ENCODE measurements at regions not wholly inside any gene's neighbourhood (a gene's known extent, or its start where the extent isn't known, plus 50 kb on each side); places are given as distances from the start of the nearest gene placed in this dataset.

DNA sequence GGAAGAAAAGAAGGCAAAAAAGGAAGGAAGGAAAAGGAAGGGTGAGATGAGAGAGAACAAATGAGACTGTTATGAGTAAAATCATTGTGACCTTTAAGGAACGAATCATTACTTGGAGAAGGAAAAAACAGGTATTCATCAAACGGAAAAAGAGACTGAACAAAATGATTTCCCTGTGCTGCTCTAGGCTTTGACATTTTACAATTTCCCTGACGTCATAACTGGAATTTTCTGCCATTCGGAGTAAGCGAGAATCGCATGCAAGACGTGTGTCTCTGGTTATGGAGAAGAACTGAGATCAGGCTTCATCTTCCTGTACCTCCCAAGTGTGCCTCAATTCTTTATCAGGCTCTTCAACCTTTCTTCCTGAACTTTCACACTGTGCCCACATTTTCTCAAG lies 534.7 kb upstream of the KLHL29 start:
- no peak overlapping the region for H2AK9ac ChIP-seq (replicated peaks; ENCODE audit: low read depth, low read length, poor library complexity)
- no peak overlapping the region for H2BK15ac ChIP-seq (ENCODE audit: low read depth, low read length)
- no TSS peak for BruUV-seq (replicated peaks)
- H3K18ac ChIP-seq (ENCODE audit: low read depth, low read length), result no peak overlapping the region
- DNase-seq, result no peak
- H2AK5ac ChIP-seq (ENCODE audit: low read depth, low read length), result no peak overlapping the region
- H3K56ac ChIP-seq (ENCODE audit: extremely low read depth, insufficient read depth, low read length), result no peak overlapping the region
- intact Hi-C loops (cut with micrococcal nuclease) (no loop called here), in situ Hi-C loops (cut with MboI; ENCODE audit: low sequenced_read_pairs) (no loop called here), dilution Hi-C loops (cut with HindIII; ENCODE audit: low sequenced_read_pairs, unreplicated experiment) (no loop called here)
- H3K9me3 ChIP-seq (ENCODE audit: control insufficient read depth, insufficient read depth, low read length), result peaks cover 1% of the 10 kb centered on the region; the same call in 1 of the 2 replicates
- POLR2A ChIA-PET (ENCODE audit: unreplicated experiment), result no interaction called here
- 60% methylated on average over 1 of the region's 7 CpGs; no CpG with 5 or more reads in 1 of the 2 experiments for WGBS, 2 experiments (ENCODE audit: extremely low coverage in 2 of 2, insufficient read length in 1 of 2)
- H3K36me3 ChIP-seq (ENCODE audit: control insufficient read depth, insufficient read depth, low read length), result no peaks in the 10 kb centered on the region
- no peak overlapping the region for H3K4ac ChIP-seq (ENCODE audit: low read depth, low read length)
- no peaks in the 10 kb centered on the region for H4K20me1 ChIP-seq (ENCODE audit: insufficient read depth, low read length)
- H3K4me3 ChIP-seq (ENCODE audit: insufficient read depth, low read depth, low read length), result no peak overlapping the region
- no peak overlapping the region for H2AFZ ChIP-seq (replicated peaks; ENCODE audit: low read length, poor library complexity)
- H2BK20ac ChIP-seq (ENCODE audit: low read depth, low read length), result no peak overlapping the region
- H3K27ac ChIP-seq (ENCODE audit: insufficient read depth, low read length), result no peak overlapping the region
- H3K23ac ChIP-seq (ENCODE audit: low read depth, low read length), result no peak overlapping the region
- H4K5ac ChIP-seq (ENCODE audit: low read depth, low read length), result no peak overlapping the region
- ATAC-seq (ENCODE audit: low read depth), result no peak
- no peaks in the 10 kb centered on the region for H3K79me1 ChIP-seq (ENCODE audit: low read depth in 1 of 2, low read length in 2 of 2)
- TF ChIP-seq MAZ (IDR thresholded peaks at IDR 0.05; ENCODE audit: borderline replicate concordance, low read depth, low read length) (no peak), RAD21 (IDR thresholded peaks at IDR 0.05; ENCODE audit: low read length) (no peak), RCOR1 (IDR thresholded peaks at IDR 0.05; ENCODE audit: insufficient replicate concordance, low read length) (no peak), MXI1 (IDR thresholded peaks at IDR 0.05; ENCODE audit: borderline replicate concordance, low read depth, low read length) (no peak), POLR2A (IDR thresholded peaks at IDR 0.05; ENCODE audit: low read depth, low read length) (no peak), FOS (IDR thresholded peaks at IDR 0.05; ENCODE audit: low read depth, low read length) (no peak)
- TF ChIP-seq, protein P1, sequence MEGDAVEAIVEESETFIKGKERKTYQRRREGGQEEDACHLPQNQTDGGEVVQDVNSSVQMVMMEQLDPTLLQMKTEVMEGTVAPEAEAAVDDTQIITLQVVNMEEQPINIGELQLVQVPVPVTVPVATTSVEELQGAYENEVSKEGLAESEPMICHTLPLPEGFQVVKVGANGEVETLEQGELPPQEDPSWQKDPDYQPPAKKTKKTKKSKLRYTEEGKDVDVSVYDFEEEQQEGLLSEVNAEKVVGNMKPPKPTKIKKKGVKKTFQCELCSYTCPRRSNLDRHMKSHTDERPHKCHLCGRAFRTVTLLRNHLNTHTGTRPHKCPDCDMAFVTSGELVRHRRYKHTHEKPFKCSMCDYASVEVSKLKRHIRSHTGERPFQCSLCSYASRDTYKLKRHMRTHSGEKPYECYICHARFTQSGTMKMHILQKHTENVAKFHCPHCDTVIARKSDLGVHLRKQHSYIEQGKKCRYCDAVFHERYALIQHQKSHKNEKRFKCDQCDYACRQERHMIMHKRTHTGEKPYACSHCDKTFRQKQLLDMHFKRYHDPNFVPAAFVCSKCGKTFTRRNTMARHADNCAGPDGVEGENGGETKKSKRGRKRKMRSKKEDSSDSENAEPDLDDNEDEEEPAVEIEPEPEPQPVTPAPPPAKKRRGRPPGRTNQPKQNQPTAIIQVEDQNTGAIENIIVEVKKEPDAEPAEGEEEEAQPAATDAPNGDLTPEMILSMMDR (conservative IDR thresholded peaks at IDR 0.05; ENCODE audit: low read depth, low read length), result no peak
- TF ChIP-seq, protein P2, sequence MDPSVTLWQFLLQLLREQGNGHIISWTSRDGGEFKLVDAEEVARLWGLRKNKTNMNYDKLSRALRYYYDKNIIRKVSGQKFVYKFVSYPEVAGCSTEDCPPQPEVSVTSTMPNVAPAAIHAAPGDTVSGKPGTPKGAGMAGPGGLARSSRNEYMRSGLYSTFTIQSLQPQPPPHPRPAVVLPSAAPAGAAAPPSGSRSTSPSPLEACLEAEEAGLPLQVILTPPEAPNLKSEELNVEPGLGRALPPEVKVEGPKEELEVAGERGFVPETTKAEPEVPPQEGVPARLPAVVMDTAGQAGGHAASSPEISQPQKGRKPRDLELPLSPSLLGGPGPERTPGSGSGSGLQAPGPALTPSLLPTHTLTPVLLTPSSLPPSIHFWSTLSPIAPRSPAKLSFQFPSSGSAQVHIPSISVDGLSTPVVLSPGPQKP (IDR thresholded peaks at IDR 0.05; ENCODE audit: borderline replicate concordance, low read depth, low read length), result no peak
- H3K9ac ChIP-seq (ENCODE audit: low read depth, low read length), result no peak overlapping the region
- H4K91ac ChIP-seq (ENCODE audit: insufficient read depth, low read depth, low read length), result no peak overlapping the region
- no peak overlapping the region for H3K4me2 ChIP-seq (ENCODE audit: low read depth, low read length)
- H3K14ac ChIP-seq (replicated peaks; ENCODE audit: low read depth, low read length), result no peak overlapping the region
- H3K27me3 ChIP-seq (ENCODE audit: control insufficient read depth, insufficient read depth, low read length), result no peaks in the 10 kb centered on the region
- no peak overlapping the region for H4K8ac ChIP-seq (ENCODE audit: low read depth in 2 of 2, low read length in 2 of 2)
- H3K9me1 ChIP-seq (ENCODE audit: insufficient read depth, low read length), result no peaks in the 10 kb centered on the region
- H2BK120ac ChIP-seq (ENCODE audit: low read depth, low read length), result no peak overlapping the region
- no peaks in the 10 kb centered on the region for H3K4me1 ChIP-seq (ENCODE audit: control insufficient read depth, insufficient read depth, low read length)
- CTCF ChIA-PET, result no interaction called here
- H2BK5ac ChIP-seq (ENCODE audit: low read depth, low read length, poor library complexity, severe bottlenecking), result no peak overlapping the region

Data from IMR-90 (cell line).